Ovary (tissue), 7 donors: ENCODE measurements at regions not wholly inside any gene's neighbourhood (a gene's known extent, or its start where the extent isn't known, plus 50 kb on each side); places are given as distances from the start of the nearest gene placed in this dataset.

Experiments
- DNase-seq, 5 donors: peaks; one replicate each; pipeline ENCODE4 v3.0.0-alpha.2; 2019 to 2020
- H3K27ac ChIP-seq, 2 donors: fragments of 200-600 bp; one replicate each; pipeline versions ENCODE4 v1.5.1 to v1.8.0; 2019 to 2022
- H3K27me3 ChIP-seq: fragments of 200-600 bp; one replicate; pipeline ENCODE4 v1.8.0; 2022
- H3K36me3 ChIP-seq: fragments of 200-600 bp; sonication (generic); one replicate; pipeline ENCODE4 v1.5.1; 2019
- H3K4me1 ChIP-seq: one replicate; pipeline ENCODE4 v1.8.1; 2013; ENCODE audit warnings: mild to moderate bottlenecking, moderate library complexity; ENCODE audit not compliant: insufficient read depth
- H3K4me3 ChIP-seq: fragments of 200-600 bp; sonication (generic); one replicate; pipeline ENCODE4 v1.5.1; 2017
- H3K9me3 ChIP-seq, 2 donors: fragments of 200-600 bp in 1 of 2; sonication (generic) in 1 of 2; one replicate each; pipeline versions ENCODE4 v1.5.1 to v1.8.1; 2013 to 2019; ENCODE audit warnings: mild to moderate bottlenecking in 1 of 2, moderate library complexity in 1 of 2
- CTCF ChIP-seq, 3 donors: fragments of 450-650 bp in 2 of 3; fragments of 200-600 bp in 1 of 3; IDR thresholded peaks; one replicate each; pipeline versions ENCODE4 v1.5.1 to v1.8.0; 2016 to 2022; ENCODE audit warnings: antibody characterized with exemption in 3 of 3, mild to moderate bottlenecking in 1 of 3
- EP300 ChIP-seq: sonication (generic); formaldehyde crosslinking; IDR thresholded peaks from one replicate; pipeline ENCODE4 v1.6.1; 2017; ENCODE audit warnings: antibody characterized with exemption
- POLR2A ChIP-seq: fragments of 450-650 bp; IDR thresholded peaks from one replicate; pipeline ENCODE4 v1.6.1; 2017; ENCODE audit warnings: antibody characterized with exemption, mild to moderate bottlenecking, moderate library complexity
- WGBS, 3 donors: extraction: QIAGEN DNeasy Blood & Tissue Kit in 1 of 3; methylation state at CpG; one replicate each; pipeline versions ENCODE4 v1.1.5 to v1.1.7; 2013 to 2017; 5-methylcytosine and 5-hydroxymethylcytosine counted together
- intact Hi-C, 4 donors: fragments of 100-400 bp; cut with DNase I; formaldehyde crosslinking; loops; one replicate each; pipeline versions ENCODE4 v1.11.0 to v1.15.1; 2022 to 2023
- donor health status: DM: no; HTN: no; CAD: no; lungs with moderate emphysema.
- donor health status: DM: no; HTN: no; CAD: no.
- donor health status: Bipolar disorder and iron deficiency.
- donor health status: DM: no; HTN: no; CAD: no.
- donor health status: DM: yes; HTN: yes; CAD: no.

GRCh38 chr3:132225664-132226063, 91.5 kb upstream of the ACP3 start:
- TF ChIP-seq EP300 (no peak), POLR2A (no peak), CTCF (IDR thresholded peaks at IDR 0.05) (no peak)

GRCh38 chr3:132228923-132229322, 88.3 kb upstream of the ACP3 start:
- no peak overlapping the region for H3K4me3 ChIP-seq
- no peak for DNase-seq
- intact Hi-C loops = no loop called here
- no peaks in the 10 kb centered on the region for H3K4me1 ChIP-seq
- WGBS, 3 donors = 52 to 58% (median 56%) methylated on average over 3 of the region's 3 CpGs
- H3K27me3 ChIP-seq = no peaks in the 10 kb centered on the region
- H3K9me3 ChIP-seq = no peaks in the 10 kb centered on the region
- TF ChIP-seq CTCF (IDR thresholded peaks at IDR 0.05) (no peak), POLR2A (no peak), EP300 (no peak)
- H3K36me3 ChIP-seq = no peaks in the 10 kb centered on the region
- H3K27ac ChIP-seq = no peak overlapping the region

More at GRCh38 chr3:132225664-132226063, 91.5 kb upstream of the ACP3 start:
- Histone ChIP-seq H3K9me3 (no peaks in the 10 kb centered on the region), H3K27ac (no peak overlapping the region), H3K4me3 (no peak overlapping the region), H3K36me3 (no peaks in the 10 kb centered on the region), H3K27me3 (no peaks in the 10 kb centered on the region), H3K4me1 (no peaks in the 10 kb centered on the region)
- DNase-seq = no peak
- intact Hi-C loops = no loop called here
- 65 to 88% (median 84%) methylated on average over 2 of the region's 2 CpGs for WGBS, 3 donors

GRCh38 chr3:132229641-132230040, 87.6 kb upstream of the ACP3 start:
- Histone ChIP-seq H3K27me3 (no peaks in the 10 kb centered on the region), H3K4me1 (no peaks in the 10 kb centered on the region), H3K36me3 (no peaks in the 10 kb centered on the region), H3K4me3 (no peak overlapping the region), H3K27ac (no peak overlapping the region), H3K9me3 (no peaks in the 10 kb centered on the region)
- TF ChIP-seq POLR2A = no peak
- no peak for TF ChIP-seq EP300
- no peak for TF ChIP-seq CTCF (IDR thresholded peaks at IDR 0.05)
- whole genome bisulfite sequencing, 3 donors = 72 to 83% (median 74%) methylated on average over 2 of the region's 2 CpGs
- no peak for DNase-seq
- intact Hi-C loops = no loop called here

- Histone ChIP-seq H3K27ac (no peak overlapping the region), H3K36me3 (no peaks in the 10 kb centered on the region), H3K4me1 (no peaks in the 10 kb centered on the region), H3K9me3 (no peaks in the 10 kb centered on the region), H3K27me3 (no peaks in the 10 kb centered on the region), H3K4me3 (no peak overlapping the region)
- 81 to 87% (median 85%) methylated on average over 8 of the region's 8 CpGs for WGBS, 3 donors
- TF ChIP-seq EP300 (no peak), POLR2A (no peak), CTCF (IDR thresholded peaks at IDR 0.05) (no peak)
- no peak for DNase-seq
- intact Hi-C loops = no loop called here
Observed at GRCh38 chr3:132230156-132231000, 86.8 kb upstream of the ACP3 start.
